GM21367 (cell line): ENCODE measurements at regions not wholly inside any gene's neighbourhood (a gene's known extent, or its start where the extent isn't known, plus 50 kb on each side); places are given as distances from the start of the nearest gene placed in this dataset.

Experiments used
- ATAC-seq: cut with Tn5 transposase; IDR thresholded peaks from one replicate; pipeline ENCODE4 v1.9.1; 2021; ENCODE audit not compliant: unreplicated experiment

GRCh38 chr1:229104654-229105053 lies 166.3 kb upstream of the RAB4A start:
- ATAC-seq: no peak

GRCh38 chr1:229105109-229105508 lies 165.8 kb upstream of the RAB4A start:
- ATAC-seq: no peak

DNA sequence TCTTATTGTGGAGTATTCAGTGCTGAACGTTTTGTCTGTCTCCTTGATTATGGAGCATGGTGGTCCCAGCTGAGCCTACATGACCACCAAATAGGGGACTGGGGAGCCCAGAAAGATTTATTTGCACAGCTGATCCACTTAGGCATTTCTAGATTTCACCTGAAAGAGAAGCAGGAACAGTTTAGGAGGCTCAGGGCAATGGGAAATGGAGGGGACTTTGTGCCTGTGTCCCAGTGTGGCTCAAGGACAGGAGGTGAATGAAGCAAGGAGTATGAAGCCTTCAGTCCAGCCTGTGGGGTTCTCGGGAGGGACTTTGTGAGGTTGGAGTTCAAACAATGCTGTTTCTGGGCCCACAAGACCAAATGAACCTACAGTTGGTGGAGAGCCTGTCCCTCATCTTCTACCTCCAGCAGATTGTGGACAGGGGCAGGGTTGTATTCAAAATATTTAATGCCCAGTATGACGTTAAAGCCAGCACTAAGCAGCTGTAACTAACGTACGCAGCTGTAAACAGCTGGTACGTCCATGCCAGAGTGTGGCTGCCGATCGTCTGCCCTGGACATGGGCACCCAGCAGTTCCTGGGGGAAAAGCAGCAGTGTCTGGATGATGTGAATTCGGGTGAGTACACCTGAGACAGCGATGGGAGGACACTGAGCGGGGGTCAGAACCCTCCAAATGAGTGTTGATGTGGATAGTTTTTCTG lies 164.9 kb upstream of the RAB4A start:
- no peak for ATAC-seq

DNA sequence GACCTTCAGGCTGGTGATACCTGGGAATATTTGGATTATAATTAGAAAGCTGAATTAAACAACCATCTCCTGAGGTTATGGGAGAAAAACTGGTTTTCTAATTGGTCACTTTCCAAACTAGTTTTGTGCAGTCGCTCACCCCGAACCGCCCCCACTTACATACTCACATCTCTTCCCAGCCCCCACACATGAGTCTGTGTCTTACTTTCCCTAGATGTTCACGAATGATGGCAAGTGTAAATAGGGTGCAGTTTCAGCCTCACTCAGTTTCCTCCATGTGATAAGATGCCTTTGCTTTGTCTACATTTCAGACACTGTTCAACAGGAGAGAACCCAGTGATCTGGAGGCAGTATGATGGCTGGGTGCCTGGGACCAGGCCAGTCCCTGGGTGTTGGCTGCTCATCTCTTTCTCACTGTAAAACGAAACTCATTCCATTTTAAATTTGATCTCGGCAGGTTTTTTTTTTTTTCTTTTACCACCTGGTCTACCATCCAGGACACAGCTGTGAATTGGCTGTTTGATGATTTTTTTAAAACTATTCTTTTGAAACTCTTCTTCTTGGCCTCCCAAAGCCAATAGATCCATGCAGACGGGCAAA lies 164.3 kb upstream of the RAB4A start:
- no peak for ATAC-seq

DNA sequence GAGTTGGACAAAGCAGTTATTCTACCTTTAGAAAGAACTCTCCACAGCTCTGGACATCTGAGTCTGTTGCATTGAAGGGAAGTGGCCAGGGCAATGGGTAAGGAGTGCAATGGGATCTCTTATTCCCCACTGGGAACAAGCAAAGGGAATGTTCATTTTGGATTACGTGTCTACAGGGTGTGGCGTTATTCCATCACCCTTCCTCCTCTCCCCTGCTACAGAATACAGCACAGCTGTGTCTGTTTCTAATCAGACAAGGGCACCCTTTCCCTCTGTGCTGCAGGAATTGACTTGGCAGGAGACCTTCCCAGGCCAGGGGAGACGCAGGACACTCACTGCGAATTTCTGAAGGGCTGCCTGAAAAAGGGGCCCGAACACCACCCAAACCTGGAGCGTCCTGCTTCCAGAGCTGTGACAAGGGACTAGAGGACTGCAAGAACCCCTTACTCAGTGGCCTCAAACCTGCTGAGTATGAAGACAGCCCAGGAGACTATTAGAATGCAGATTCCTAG lies 163.6 kb upstream of the RAB4A start:
- no peak for ATAC-seq

GRCh38 chr1:229107972-229108371 lies 162.9 kb upstream of the RAB4A start:
- ATAC-seq: no peak

GRCh38 chr1:229108598-229109201 lies 162.2 kb upstream of the RAB4A start:
- ATAC-seq: no peak

- ATAC-seq: no peak
Measured at GRCh38 chr1:229109320-229109761, 161.6 kb upstream of the RAB4A start.

DNA sequence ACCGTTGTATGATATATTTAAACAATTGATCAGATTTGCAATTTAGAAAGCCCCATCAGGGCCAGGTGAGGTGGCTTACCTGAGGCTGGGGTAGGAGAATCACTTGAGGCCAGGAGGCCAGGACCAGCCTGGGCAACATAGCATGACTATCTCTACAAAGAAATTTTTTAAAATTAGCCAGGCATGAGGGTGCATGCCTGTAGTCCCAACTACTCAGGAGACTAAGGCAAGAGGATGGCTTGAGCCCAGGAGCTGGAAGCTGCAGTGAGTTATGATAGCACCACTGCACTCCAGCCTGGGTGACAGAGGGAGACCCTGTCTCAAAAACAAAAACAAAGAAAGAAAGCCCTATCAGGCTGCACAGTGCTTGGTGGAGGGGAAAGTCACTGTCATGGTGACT lies 159.9 kb upstream of the RAB4A start:
- no peak for ATAC-seq

GRCh38 chr1:229111703-229112319 lies 159.1 kb upstream of the RAB4A start:
- no peak for ATAC-seq

DNA sequence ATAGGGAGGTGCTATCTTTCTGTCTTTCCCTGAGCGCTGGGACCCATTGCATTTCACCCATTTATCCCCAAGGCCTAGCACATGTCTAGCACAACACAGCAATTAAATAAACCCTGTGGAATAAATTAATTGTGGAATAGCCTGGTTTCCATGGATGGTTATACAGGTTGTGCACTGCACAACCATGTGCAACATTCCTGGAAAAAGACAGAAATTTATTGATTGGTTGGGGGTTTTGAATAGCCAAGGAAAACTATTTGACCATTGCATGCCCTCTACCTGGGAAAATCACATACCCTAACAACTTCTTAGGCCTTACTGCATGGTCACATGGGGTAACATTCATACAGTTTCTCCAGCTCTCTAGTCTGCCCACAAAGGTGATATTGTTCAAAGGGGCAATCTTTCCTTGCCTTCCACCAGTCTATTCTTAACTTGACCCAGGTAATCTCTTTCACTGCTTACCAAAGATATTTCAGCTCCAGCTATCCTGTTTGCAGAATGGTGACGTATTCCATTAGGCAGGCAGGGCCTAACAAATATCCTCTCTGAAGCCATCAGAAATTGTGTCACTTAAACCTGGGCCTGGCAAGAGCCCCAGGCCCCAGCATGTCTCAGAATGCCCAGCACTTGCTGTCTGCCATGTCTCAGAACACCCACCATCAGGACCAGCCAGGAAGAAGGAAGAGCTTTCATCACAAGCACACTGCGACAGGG lies 157.9 kb upstream of the RAB4A start:
- no peak for ATAC-seq

- ATAC-seq: no peak
Measured at GRCh38 chr1:229114315-229114714, 156.6 kb upstream of the RAB4A start.

GRCh38 chr1:229114850-229115365 lies 156.0 kb upstream of the RAB4A start:
- no peak for ATAC-seq

- no peak for ATAC-seq
Measured at GRCh38 chr1:229116114-229116513, 154.8 kb upstream of the RAB4A start.

DNA sequence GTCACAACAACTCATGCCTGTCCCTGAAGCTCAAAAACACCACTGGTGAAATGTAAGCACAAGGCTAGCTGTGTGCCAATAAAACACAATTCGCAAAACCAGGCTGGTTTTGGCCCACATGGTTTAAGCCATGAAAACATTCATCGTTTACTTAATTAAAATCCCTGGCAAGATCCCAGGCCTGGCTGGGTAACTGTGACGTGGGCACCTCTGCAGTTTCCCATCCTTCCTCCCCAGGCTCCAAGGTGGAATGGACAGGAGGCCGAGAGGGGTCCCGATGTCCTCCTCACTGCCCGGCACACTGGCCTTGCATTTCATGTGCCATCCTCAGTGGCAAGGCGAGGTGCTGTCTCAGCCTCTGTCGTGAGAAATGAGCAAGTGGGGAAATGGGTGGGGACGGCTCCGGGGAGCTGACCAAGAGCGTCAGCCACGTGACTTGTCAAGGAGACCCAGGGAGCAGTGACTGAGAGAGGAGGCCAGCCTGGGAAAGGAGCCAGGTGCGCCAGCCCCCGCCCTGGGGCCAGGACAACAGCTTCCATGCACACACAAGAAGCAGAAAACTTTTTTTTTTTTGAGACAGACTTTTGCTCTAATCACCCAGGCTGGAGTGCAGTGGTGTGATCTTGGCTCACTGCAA lies 153.1 kb upstream of the RAB4A start:
- ATAC-seq: no peak

DNA sequence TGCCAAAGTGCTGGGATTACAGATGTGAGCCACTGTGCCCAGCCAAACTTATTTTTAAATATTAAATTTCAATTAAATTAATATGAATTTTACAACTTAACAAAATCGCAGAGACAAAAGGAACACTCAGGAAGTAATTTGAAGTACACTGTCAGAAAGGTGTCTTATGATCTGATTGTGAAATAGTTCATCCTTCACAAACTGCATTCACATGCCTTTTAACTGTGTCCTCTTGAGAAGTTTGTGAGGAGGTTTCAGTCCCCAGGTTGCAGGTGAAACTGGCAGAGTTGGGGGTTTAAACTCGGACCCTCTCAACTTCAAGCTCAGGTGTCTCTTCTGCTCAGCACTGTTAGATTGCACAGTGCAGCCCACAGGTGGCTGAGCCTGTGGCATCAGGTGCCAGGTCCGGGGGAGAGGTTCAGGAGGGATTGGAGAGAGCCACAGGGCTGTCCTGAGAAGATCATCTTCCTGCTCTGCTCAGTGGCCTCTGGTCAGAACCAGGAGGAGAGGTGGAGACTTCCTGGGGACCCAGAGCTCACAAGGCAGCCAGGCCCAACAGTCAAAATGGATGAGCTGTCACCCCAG lies 152.3 kb upstream of the RAB4A start:
- no peak for ATAC-seq

DNA sequence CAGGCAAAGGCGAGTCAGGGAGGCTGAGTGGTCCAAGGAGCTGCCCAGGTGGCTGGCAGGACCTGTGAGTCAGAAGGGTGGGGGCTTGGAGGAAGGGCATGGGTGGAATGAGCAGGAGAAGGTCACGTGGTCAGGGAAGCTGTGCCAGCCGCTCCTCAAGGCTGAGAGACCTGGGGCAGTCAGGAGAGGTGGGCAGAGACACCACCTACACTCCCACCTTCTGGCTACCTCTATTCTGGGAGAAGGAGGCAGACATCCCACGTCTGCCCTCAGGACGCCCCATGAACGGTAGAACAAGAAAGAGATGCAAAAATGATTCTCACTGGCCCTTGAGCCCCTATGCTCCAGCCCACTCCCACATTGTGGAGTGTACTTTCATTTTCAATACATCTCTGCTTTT lies 151.8 kb upstream of the RAB4A start:
- no peak for ATAC-seq

DNA sequence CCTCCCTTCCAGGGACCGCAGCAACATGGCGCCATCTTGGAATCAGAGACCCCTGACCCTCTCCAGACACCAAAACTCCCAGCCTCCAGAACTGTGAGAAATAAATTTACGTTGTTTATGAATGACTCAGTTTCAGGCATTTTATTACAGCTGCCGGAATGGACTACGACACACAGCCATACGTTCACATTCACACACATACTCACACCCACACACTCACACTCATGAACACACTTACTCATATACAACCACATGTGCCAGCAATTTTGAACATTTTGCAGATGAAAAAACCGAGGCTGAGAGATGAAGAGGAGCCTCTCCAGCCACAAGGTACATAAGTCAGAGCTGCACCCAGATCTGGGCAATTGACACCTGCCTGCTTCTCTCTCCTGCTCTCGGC lies 151.0 kb upstream of the RAB4A start:
- no peak for ATAC-seq

DNA sequence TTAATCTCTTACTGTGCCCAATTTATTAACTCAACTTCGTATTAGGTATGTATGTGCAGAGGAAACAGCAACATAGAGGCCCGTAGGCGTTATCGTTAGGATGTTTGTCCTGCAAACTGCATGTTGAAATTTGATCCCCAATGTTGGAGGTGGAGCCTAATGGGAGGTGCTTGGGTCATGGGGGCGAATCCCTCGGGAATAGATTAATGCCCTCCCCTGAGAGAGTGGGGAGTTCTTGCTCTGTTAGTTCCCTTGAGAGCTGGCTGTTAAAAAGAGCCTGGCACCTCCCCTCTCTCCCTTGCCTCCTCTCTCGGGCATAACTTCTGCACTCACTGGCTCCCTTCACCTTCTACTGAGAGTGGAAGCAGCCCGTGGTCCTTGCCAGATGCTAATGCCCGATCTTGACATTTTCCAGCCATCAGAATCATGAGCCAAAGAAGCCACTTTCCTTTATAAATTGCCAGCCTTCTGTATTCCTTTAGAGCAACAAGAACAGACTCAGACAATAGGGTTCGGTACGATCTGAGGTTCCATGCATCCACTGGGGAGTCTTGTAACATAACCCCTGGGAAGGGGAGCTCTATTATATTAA lies 149.0 kb upstream of the RAB4A start:
- no peak for ATAC-seq

- no peak for ATAC-seq
Measured at GRCh38 chr1:229122606-229123005, 148.3 kb upstream of the RAB4A start.
